K562 (cell line): ENCODE measurements at regions not wholly inside any gene's neighbourhood (a gene's known extent, or its start where the extent isn't known, plus 50 kb on each side); places are given as distances from the start of the nearest gene placed in this dataset.
A peak's percentile ranks its signal among the peaks of the same experiment; 100 is the strongest.

ENCODE experiments used
- ELF2 ChIP-seq: fragments of 250-450 bp; sonication (Bioruptor Pico); IDR thresholded peaks from 2 replicates; pipeline ENCODE4 v1.5.0; 2021; ENCODE audit warnings: mild to moderate bottlenecking
- GATA2 ChIP-seq: sonication (generic); formaldehyde crosslinking; IDR thresholded peaks from 2 replicates; pipeline ENCODE4 v1.4.0; 2020; ENCODE audit warnings: mild to moderate bottlenecking, missing genetic modification reagents
- ILK ChIP-seq: fragments of 450-650 bp; IDR thresholded peaks from 2 replicates; pipeline ENCODE4 v1.6.1; 2016; ENCODE audit warnings: missing genetic modification characterization, low read depth, mild to moderate bottlenecking, missing compliant biosample characterization, moderate library complexity, borderline replicate concordance
- KAT8 ChIP-seq: fragments of 450-650 bp; IDR thresholded peaks from 2 replicates; pipeline ENCODE4 v1.6.1; 2016; ENCODE audit warnings: low read depth, mild to moderate bottlenecking
- L3MBTL2 ChIP-seq: fragments of 450-650 bp; IDR thresholded peaks from 2 replicates; pipeline ENCODE4 v1.6.1; 2016; ENCODE audit warnings: mild to moderate bottlenecking, moderate library complexity
- MAFF ChIP-seq: IDR thresholded peaks from 2 replicates; pipeline ENCODE4 v1.6.1; 2012; ENCODE audit warnings: low read length, improper control_type of control experiment
- MIER1 ChIP-seq: fragments of 450-650 bp; IDR thresholded peaks from 2 replicates; pipeline ENCODE4 v1.6.1; 2016; ENCODE audit warnings: antibody characterized with exemption, mild to moderate bottlenecking, low read depth
- MTA3 ChIP-seq: fragments of 450-650 bp; formaldehyde crosslinking; IDR thresholded peaks from 2 replicates; pipeline ENCODE4 v1.6.1; 2017; ENCODE audit warnings: mild to moderate bottlenecking, borderline replicate concordance
- OTX1 ChIP-seq: fragments of 450-650 bp; formaldehyde crosslinking; IDR thresholded peaks from 2 replicates; pipeline ENCODE4 v1.4.0; 2022; ENCODE audit warnings: mild to moderate bottlenecking
- PPARD ChIP-seq: fragments of 250-450 bp; sonication (Bioruptor Pico); IDR thresholded peaks from 2 replicates; pipeline ENCODE4 v1.8.0; 2022; ENCODE audit warnings: inconsistent platforms, mild to moderate bottlenecking, moderate library complexity
- PTBP1 ChIP-seq: fragments of 200-400 bp; formaldehyde crosslinking; IDR thresholded peaks from 2 replicates; pipeline ENCODE4 v1.6.1; 2017; ENCODE audit warnings: low read depth, low read length
- RBM34 ChIP-seq: fragments of 200-400 bp; formaldehyde crosslinking; IDR thresholded peaks from 2 replicates; pipeline ENCODE4 v1.6.1; 2018; ENCODE audit warnings: low read length, borderline replicate concordance; ENCODE audit not compliant: insufficient read depth
- SIN3B ChIP-seq: fragments of 450-650 bp; IDR thresholded peaks from 2 replicates; pipeline ENCODE4 v1.6.1; 2017; ENCODE audit warnings: low read depth, mild to moderate bottlenecking, moderate library complexity
- TCF7 ChIP-seq: sonication (generic); IDR thresholded peaks from 2 replicates; pipeline ENCODE4 v1.6.1; 2016; ENCODE audit warnings: antibody characterized with exemption, borderline replicate concordance
- U2AF1 ChIP-seq: fragments of 200-400 bp; formaldehyde crosslinking; optimal IDR thresholded peaks from 2 replicates; pipeline ENCODE3; 2017; ENCODE audit warnings: mild to moderate bottlenecking, low read depth, low read length, moderate library complexity
- ZBTB7A ChIP-seq: IDR thresholded peaks from 2 replicates; pipeline ENCODE4 v1.6.1; 2011; ENCODE audit warnings: low read depth, mild to moderate bottlenecking, low read length, moderate library complexity, borderline replicate concordance; ENCODE audit not compliant: control insufficient read depth
- ZNF232 ChIP-seq: sonication (generic); formaldehyde crosslinking; IDR thresholded peaks from 2 replicates; pipeline ENCODE4 v1.8.0; 2022; ENCODE audit warnings: mild to moderate bottlenecking, missing genetic modification reagents
- ZNF347 ChIP-seq: fragments of 450-650 bp; formaldehyde crosslinking; IDR thresholded peaks from 2 replicates; pipeline ENCODE4 v1.4.0; 2020; ENCODE audit warnings: low read depth, mild to moderate bottlenecking, moderate library complexity
- ZNF354B ChIP-seq: fragments of 250-450 bp; sonication (Bioruptor Pico); IDR thresholded peaks from 2 replicates; pipeline ENCODE4 v1.4.0; 2020
- ZNF589 ChIP-seq: fragments of 200-800 bp; sonication (Bioruptor generic); IDR thresholded peaks from 2 replicates; pipeline ENCODE4 v1.6.1; 2016; ENCODE audit warnings: low read depth, missing genetic modification characterization, missing compliant biosample characterization
- TF ChIP-seq, protein P1 (sequence below): fragments of 200-800 bp; sonication (Bioruptor generic); IDR thresholded peaks from 2 replicates; pipeline ENCODE4 v1.6.1; 2017; ENCODE audit warnings: missing genetic modification characterization, missing compliant biosample characterization

DNA sequence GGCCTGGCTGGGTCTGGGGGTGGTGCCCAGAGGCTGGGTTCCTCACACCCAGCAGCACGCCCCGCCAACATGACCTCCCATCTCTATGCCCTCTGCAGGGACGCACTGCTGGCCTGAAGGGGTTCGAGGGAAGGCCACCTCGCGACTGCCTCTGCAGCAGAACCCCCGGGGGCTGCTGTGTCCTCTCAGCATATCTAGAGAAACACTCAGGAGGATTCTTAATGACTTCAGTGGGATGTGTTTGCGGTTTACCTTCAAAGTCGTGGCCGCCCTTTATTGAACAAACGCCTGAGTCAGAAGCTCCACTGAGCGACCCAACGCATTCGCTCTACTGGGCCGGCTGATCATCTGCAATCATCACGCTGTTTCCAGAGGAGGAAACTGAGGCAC, 54.8 kb upstream of the GATA5 start (continued):
- TF ChIP-seq MTA3 (0 out of 2 replicates have a peak, but pooled peaks have one; percentile 40), ZBTB7A (peak; percentile 70; the same call in 1 of the 2 replicates), MIER1 (peak; percentile 89), ZNF354B (no peak), ZNF589 (CRISPR knock-in tag) (no peak), ELF2 (CRISPR knock-in tag) (no peak), PPARD (CRISPR knock-in tag) (no peak), RBM34 (no peak), GATA2 (no peak), PTBP1 (peak; percentile 21; the same call in 1 of the 2 replicates), OTX1 (CRISPR knock-in tag) (no peak), ZNF347 (CRISPR knock-in tag) (no peak), L3MBTL2 (no peak; the same call in 1 of the 2 replicates), TCF7 (peak; percentile 93), ILK (tag) (no peak), U2AF1 (no peak), ZNF232 (CRISPR knock-in tag) (no peak), SIN3B (no peak), KAT8 (no peak), MAFF (no peak)
- TF ChIP-seq, protein P1, sequence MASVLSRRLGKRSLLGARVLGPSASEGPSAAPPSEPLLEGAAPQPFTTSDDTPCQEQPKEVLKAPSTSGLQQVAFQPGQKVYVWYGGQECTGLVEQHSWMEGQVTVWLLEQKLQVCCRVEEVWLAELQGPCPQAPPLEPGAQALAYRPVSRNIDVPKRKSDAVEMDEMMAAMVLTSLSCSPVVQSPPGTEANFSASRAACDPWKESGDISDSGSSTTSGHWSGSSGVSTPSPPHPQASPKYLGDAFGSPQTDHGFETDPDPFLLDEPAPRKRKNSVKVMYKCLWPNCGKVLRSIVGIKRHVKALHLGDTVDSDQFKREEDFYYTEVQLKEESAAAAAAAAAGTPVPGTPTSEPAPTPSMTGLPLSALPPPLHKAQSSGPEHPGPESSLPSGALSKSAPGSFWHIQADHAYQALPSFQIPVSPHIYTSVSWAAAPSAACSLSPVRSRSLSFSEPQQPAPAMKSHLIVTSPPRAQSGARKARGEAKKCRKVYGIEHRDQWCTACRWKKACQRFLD (CRISPR knock-in tag), result 0 out of 2 replicates have a peak, but pooled peaks have one; percentile 5
